WTC11 (cell line): ENCODE measurements at regions not wholly inside any gene's neighbourhood (a gene's known extent, or its start where the extent isn't known, plus 50 kb on each side); places are given as distances from the start of the nearest gene placed in this dataset.

ENCODE experiments used
- ATAC-seq: fragments of 200-7000 bp; cut with Tn5 transposase; 2 replicates; pipeline ENCODE4 v1.10.0; 2021; ENCODE audit warnings: mild to moderate bottlenecking, moderate library complexity
- CTCF ChIA-PET: fragments of 300-600 bp; sonication (Branson Sonifier 250); formaldehyde crosslinking; loops from one replicate; lab custom pipeline; 2021; ENCODE audit warnings: antibody characterized with exemption; lab: Charles Lee
- POLR2A ChIA-PET: fragments of 350-600 bp; sonication (Branson Sonifier 250); formaldehyde crosslinking; loops from one replicate; lab custom pipeline; 2021; ENCODE audit warnings: antibody characterized with exemption; lab: Charles Lee
- DNase-seq: peaks from one replicate; pipeline ENCODE4 v3.0.0; 2021; ENCODE audit warnings: low spot score
- H3K27ac Mint-ChIP-seq: 2 replicates; pipeline ENCODE4 v1.8.0; 2021; ENCODE audit warnings: mixed read lengths
- H3K27me3 Mint-ChIP-seq: 2 replicates; pipeline ENCODE4 v1.8.0; 2021; ENCODE audit warnings: low read depth, mild to moderate bottlenecking, moderate library complexity, mixed read lengths
- H3K36me3 Mint-ChIP-seq: 2 replicates; pipeline ENCODE4 v1.8.0; 2021; ENCODE audit warnings: mixed read lengths
- H3K4me1 Mint-ChIP-seq: 2 replicates; pipeline ENCODE4 v1.8.0; 2022; ENCODE audit warnings: mixed read lengths
- H3K4me3 Mint-ChIP-seq: 2 replicates; pipeline ENCODE4 v1.8.0; 2021; ENCODE audit warnings: mild to moderate bottlenecking, moderate library complexity, mixed read lengths
- H3K9me3 Mint-ChIP-seq: 2 replicates; pipeline ENCODE4 v1.8.0; 2021; ENCODE audit warnings: mixed read lengths
- CREB1 ChIP-seq: sonication (generic); formaldehyde crosslinking; IDR thresholded peaks from 2 replicates; pipeline ENCODE4 v1.8.0; 2023; ENCODE audit warnings: mild to moderate bottlenecking, missing genetic modification reagents
- EMX1 ChIP-seq: fragments of 250-450 bp; sonication (Bioruptor Pico); IDR thresholded peaks from 2 replicates; pipeline ENCODE4 v1.8.0; 2021; ENCODE audit warnings: mild to moderate bottlenecking
- GRHL2 ChIP-seq: fragments of 250-450 bp; sonication (Bioruptor Pico); IDR thresholded peaks from 2 replicates; pipeline ENCODE4 v1.8.0; 2022; ENCODE audit warnings: mild to moderate bottlenecking, moderate library complexity; ENCODE audit not compliant: insufficient replicate concordance, severe bottlenecking
- GTF2I ChIP-seq: fragments of 250-450 bp; sonication (Bioruptor Pico); conservative IDR thresholded peaks from 2 replicates; pipeline ENCODE4 v1.4.0; 2021; ENCODE audit warnings: mild to moderate bottlenecking
- IRF2 ChIP-seq: sonication (generic); formaldehyde crosslinking; IDR thresholded peaks from 2 replicates; pipeline ENCODE4 v1.8.0; 2022; ENCODE audit warnings: low read depth, missing genetic modification reagents, borderline replicate concordance
- JAZF1 ChIP-seq: fragments of 250-450 bp; sonication (Bioruptor Pico); IDR thresholded peaks from 2 replicates; pipeline ENCODE4 v1.9.0; 2021; ENCODE audit warnings: moderate library complexity, mild to moderate bottlenecking, inconsistent platforms
- KAT7 ChIP-seq: sonication (generic); formaldehyde crosslinking; IDR thresholded peaks from 2 replicates; pipeline ENCODE4 v1.8.1; 2023; ENCODE audit warnings: missing genetic modification reagents, mild to moderate bottlenecking, borderline replicate concordance
- MXD4 ChIP-seq: fragments of 250-450 bp; sonication (Bioruptor Pico); IDR thresholded peaks from 2 replicates; pipeline ENCODE4 v1.8.0; 2021; ENCODE audit warnings: mild to moderate bottlenecking, moderate library complexity, borderline replicate concordance
- MYBL2 ChIP-seq: sonication (generic); formaldehyde crosslinking; IDR thresholded peaks from 2 replicates; pipeline ENCODE4 v1.8.1; 2023; ENCODE audit warnings: mild to moderate bottlenecking, moderate library complexity, missing genetic modification reagents
- NFATC4 ChIP-seq: fragments of 250-450 bp; sonication (Bioruptor Pico); IDR thresholded peaks from 2 replicates; pipeline ENCODE4 v1.9.0; 2021; ENCODE audit warnings: mild to moderate bottlenecking
- NFYB ChIP-seq: sonication (generic); formaldehyde crosslinking; conservative IDR thresholded peaks from 2 replicates; pipeline ENCODE4 v1.8.0; 2022; ENCODE audit warnings: low read depth, missing genetic modification reagents
- SP1 ChIP-seq: sonication (generic); formaldehyde crosslinking; conservative IDR thresholded peaks from 2 replicates; pipeline ENCODE4 v1.8.1; 2022; ENCODE audit warnings: missing genetic modification reagents
- TCF7 ChIP-seq: sonication (generic); formaldehyde crosslinking; IDR thresholded peaks from 2 replicates; pipeline ENCODE4 v1.8.0; 2022; ENCODE audit warnings: mild to moderate bottlenecking, low read depth, missing genetic modification reagents, moderate library complexity
- ZNF396 ChIP-seq: fragments of 250-450 bp; sonication (Bioruptor Pico); IDR thresholded peaks from 2 replicates; pipeline ENCODE4 v1.8.0; 2021; ENCODE audit warnings: mild to moderate bottlenecking, moderate library complexity, borderline replicate concordance
- ZNF671 ChIP-seq: fragments of 250-450 bp; sonication (Bioruptor Pico); IDR thresholded peaks from 2 replicates; pipeline ENCODE4 v1.8.0; 2021; ENCODE audit warnings: mild to moderate bottlenecking
- TF ChIP-seq, protein P1 (sequence below): sonication (generic); formaldehyde crosslinking; IDR thresholded peaks from 2 replicates; pipeline ENCODE4 v1.8.0; 2022; ENCODE audit warnings: missing genetic modification reagents
- TF ChIP-seq, protein P2 (sequence below): fragments of 250-450 bp; sonication (Bioruptor Pico); IDR thresholded peaks from 2 replicates; pipeline ENCODE4 v1.9.0; 2021; ENCODE audit warnings: mild to moderate bottlenecking, borderline replicate concordance
- TF ChIP-seq, protein P3 (sequence below): sonication (generic); formaldehyde crosslinking; IDR thresholded peaks from 2 replicates; pipeline ENCODE4 v1.8.1; 2023; ENCODE audit warnings: mild to moderate bottlenecking, missing genetic modification reagents

DNA sequence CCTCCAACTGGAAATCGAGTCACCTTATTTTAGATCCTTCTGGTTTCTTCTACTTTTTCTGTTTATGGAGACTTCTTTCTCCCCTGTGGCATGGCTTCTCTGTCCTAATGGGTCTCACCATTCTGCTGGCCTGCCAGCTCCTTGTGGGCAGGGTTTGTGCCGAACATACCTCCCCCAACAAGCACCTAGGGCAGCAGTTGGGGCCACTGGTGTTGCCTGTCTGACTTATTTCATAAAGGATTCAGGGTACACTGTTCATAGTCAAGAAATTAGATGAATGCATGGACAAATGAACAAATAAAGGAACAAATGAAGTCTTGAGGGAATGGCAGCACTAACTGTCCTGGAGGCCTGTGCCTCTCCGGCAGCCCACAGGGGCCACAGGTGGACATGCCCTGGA, 55.6 kb upstream of the DOCK1 start:
- Mint-ChIP-seq H3K4me1 (no peaks in the 10 kb centered on the region), H3K27ac (no peak overlapping the region), H3K4me3 (no peak overlapping the region), H3K36me3 (no peaks in the 10 kb centered on the region), H3K27me3 (no peaks in the 10 kb centered on the region)
- ChIA-PET CTCF (interaction anchor here (1.2 kb wide), 1 partner anchor 10 kb away, joined by 3 read pairs; no protein-coding TSS in a partner anchor), POLR2A (no interaction called here)
- ATAC-seq, result no peak
- TF ChIP-seq MXD4 (CRISPR knock-in tag), result no peak
- TF ChIP-seq GTF2I (CRISPR knock-in tag), result no peak
- no peak for TF ChIP-seq KAT7
- no peak for TF ChIP-seq EMX1 (CRISPR knock-in tag)
- TF ChIP-seq, protein P1, sequence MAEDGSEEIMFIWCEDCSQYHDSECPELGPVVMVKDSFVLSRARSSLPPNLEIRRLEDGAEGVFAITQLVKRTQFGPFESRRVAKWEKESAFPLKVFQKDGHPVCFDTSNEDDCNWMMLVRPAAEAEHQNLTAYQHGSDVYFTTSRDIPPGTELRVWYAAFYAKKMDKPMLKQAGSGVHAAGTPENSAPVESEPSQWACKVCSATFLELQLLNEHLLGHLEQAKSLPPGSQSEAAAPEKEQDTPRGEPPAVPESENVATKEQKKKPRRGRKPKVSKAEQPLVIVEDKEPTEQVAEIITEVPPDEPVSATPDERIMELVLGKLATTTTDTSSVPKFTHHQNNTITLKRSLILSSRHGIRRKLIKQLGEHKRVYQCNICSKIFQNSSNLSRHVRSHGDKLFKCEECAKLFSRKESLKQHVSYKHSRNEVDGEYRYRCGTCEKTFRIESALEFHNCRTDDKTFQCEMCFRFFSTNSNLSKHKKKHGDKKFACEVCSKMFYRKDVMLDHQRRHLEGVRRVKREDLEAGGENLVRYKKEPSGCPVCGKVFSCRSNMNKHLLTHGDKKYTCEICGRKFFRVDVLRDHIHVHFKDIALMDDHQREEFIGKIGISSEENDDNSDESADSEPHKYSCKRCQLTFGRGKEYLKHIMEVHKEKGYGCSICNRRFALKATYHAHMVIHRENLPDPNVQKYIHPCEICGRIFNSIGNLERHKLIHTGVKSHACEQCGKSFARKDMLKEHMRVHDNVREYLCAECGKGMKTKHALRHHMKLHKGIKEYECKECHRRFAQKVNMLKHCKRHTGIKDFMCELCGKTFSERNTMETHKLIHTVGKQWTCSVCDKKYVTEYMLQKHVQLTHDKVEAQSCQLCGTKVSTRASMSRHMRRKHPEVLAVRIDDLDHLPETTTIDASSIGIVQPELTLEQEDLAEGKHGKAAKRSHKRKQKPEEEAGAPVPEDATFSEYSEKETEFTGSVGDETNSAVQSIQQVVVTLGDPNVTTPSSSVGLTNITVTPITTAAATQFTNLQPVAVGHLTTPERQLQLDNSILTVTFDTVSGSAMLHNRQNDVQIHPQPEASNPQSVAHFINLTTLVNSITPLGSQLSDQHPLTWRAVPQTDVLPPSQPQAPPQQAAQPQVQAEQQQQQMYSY (CRISPR knock-in tag), result no peak
- TF ChIP-seq IRF2 (CRISPR knock-in tag), result no peak
- TF ChIP-seq MYBL2 (CRISPR knock-in tag), result no peak
- no peak for TF ChIP-seq CREB1 (CRISPR knock-in tag)
- TF ChIP-seq, protein P2, sequence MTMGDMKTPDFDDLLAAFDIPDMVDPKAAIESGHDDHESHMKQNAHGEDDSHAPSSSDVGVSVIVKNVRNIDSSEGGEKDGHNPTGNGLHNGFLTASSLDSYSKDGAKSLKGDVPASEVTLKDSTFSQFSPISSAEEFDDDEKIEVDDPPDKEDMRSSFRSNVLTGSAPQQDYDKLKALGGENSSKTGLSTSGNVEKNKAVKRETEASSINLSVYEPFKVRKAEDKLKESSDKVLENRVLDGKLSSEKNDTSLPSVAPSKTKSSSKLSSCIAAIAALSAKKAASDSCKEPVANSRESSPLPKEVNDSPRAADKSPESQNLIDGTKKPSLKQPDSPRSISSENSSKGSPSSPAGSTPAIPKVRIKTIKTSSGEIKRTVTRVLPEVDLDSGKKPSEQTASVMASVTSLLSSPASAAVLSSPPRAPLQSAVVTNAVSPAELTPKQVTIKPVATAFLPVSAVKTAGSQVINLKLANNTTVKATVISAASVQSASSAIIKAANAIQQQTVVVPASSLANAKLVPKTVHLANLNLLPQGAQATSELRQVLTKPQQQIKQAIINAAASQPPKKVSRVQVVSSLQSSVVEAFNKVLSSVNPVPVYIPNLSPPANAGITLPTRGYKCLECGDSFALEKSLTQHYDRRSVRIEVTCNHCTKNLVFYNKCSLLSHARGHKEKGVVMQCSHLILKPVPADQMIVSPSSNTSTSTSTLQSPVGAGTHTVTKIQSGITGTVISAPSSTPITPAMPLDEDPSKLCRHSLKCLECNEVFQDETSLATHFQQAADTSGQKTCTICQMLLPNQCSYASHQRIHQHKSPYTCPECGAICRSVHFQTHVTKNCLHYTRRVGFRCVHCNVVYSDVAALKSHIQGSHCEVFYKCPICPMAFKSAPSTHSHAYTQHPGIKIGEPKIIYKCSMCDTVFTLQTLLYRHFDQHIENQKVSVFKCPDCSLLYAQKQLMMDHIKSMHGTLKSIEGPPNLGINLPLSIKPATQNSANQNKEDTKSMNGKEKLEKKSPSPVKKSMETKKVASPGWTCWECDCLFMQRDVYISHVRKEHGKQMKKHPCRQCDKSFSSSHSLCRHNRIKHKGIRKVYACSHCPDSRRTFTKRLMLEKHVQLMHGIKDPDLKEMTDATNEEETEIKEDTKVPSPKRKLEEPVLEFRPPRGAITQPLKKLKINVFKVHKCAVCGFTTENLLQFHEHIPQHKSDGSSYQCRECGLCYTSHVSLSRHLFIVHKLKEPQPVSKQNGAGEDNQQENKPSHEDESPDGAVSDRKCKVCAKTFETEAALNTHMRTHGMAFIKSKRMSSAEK (CRISPR knock-in tag), result no peak
- no peak for TF ChIP-seq GRHL2 (CRISPR knock-in tag)
- TF ChIP-seq NFATC4 (CRISPR knock-in tag), result no peak
- TF ChIP-seq NFYB, result no peak
- TF ChIP-seq, protein P3, sequence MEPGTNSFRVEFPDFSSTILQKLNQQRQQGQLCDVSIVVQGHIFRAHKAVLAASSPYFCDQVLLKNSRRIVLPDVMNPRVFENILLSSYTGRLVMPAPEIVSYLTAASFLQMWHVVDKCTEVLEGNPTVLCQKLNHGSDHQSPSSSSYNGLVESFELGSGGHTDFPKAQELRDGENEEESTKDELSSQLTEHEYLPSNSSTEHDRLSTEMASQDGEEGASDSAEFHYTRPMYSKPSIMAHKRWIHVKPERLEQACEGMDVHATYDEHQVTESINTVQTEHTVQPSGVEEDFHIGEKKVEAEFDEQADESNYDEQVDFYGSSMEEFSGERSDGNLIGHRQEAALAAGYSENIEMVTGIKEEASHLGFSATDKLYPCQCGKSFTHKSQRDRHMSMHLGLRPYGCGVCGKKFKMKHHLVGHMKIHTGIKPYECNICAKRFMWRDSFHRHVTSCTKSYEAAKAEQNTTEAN, result no peak
- TF ChIP-seq TCF7, result no peak
- no peak for TF ChIP-seq ZNF671 (CRISPR knock-in tag)
- no peak for TF ChIP-seq JAZF1 (CRISPR knock-in tag)
- TF ChIP-seq, all 79 proteins: peak for 0
- H3K9me3 Mint-ChIP-seq, result 0 out of 2 replicates have a peak, but pooled peaks cover 1% of the 10 kb centered on the region
- no peak for DNase-seq

DNA sequence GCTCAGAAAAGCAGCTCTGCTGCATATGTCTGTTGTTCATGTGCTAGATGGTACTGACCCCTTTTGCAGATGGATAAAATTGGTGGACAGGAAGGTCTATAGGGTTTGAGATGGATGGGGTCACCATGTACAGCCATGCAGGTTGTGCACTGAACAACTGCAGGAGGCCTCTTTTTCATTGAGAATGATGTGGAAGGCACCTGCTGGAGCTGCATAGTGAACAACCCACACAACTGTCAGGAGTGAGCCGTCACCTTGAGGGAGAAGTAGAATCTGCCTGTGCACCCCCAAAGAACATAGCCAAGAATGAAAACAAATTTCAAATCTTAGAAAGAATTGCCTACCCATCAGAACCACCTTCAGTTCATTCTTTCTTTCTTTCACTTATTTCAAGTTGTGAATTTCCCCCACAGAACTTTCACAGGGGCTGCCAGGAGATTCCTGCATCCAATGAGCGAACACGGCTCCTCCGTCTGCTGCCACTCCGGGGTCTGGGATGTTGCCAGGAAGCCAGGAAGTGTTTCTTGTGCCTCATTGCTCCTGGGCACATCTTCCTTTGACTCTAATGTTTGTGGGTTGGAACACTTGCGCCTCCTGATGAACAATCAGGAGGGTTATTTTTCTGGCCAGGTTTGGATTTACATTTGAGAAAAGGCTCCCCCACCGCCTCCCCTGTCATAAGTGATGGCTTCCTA, 53.7 kb upstream of the DOCK1 start:
- Mint-ChIP-seq H3K36me3 (no peaks in the 10 kb centered on the region), H3K4me3 (no peak overlapping the region), H3K9me3 (peaks cover 2% of the 10 kb centered on the region), H3K4me1 (no peaks in the 10 kb centered on the region), H3K27me3 (no peaks in the 10 kb centered on the region), H3K27ac (no peak overlapping the region)
- DNase-seq, result no peak
- ATAC-seq, result no peak
- ChIA-PET CTCF (no interaction called here), POLR2A (no interaction called here)
- TF ChIP-seq SP1 (CRISPR knock-in tag) (no peak), ZNF396 (CRISPR knock-in tag) (no peak)
